DMS114 treated with DMSO at 0.1 percent for 48 hours (cell line): ENCODE measurements at regions not wholly inside any gene's neighbourhood (a gene's known extent, or its start where the extent isn't known, plus 50 kb on each side); places are given as distances from the start of the nearest gene placed in this dataset.
"Not testable (repeated sequence)": the region's sequence is repeated elsewhere in the genome, so short reads cannot be mapped to it uniquely, and the experiment has no call there.

Source experiments
- DNase-seq: peaks from one replicate; lab custom pipeline; 2025; ENCODE audit not compliant: unreplicated experiment; lab: John Stamatoyannopoulos, UW

DNA sequence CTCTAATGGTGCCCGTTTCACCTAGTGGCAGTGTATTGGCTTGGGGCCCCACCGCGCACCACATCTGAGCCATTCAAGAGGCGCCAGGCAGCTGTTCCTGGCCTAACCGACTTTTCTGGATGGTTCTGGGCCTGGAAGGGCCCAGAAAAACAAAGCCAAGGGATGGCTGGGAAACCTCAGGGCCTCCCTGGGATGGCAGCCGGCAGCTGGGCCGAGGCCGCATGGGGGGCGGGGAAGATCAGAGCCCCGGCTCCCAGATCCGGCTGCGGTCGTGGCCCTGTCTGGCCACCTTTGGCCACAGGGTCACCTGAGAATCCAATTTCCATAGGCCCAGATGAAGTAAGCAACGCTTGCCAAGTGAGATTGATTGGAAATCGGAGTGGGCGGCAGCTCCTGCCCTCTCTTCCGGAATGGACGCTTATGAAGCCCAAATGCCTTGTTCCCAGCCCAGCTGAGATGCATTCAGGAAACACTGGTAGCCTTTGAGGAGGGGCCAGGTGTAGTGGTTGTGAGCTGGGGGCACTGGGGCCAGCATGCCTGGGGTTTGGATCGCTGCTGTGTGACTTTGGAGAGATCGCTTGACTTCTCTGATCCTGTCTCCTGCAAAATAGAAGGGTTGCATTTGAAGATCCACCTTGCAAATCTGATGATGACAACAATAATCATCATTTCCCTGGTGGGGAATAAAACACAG is 163.8 kb upstream of the GSE1 start:
- no peak for DNase-seq

DNA sequence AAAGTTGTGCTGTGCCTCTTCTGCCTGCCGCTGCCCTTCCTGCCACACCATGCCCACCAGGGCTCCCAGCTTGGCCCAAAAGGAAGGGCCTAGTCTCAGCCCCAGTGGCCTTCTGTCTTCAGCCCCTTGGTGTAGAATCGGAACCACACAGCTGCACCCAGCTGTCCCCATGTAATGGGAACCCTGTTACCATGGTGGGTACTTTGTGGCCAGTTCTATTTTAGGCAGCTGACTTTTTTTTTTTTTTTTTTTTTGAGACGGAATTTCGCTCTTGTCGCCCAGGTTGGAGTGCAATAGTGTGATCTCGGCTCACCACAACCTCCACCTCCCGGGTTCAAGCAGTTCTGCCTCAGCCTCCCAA is 163.3 kb upstream of the GSE1 start:
- DNase-seq = no peak

DNA sequence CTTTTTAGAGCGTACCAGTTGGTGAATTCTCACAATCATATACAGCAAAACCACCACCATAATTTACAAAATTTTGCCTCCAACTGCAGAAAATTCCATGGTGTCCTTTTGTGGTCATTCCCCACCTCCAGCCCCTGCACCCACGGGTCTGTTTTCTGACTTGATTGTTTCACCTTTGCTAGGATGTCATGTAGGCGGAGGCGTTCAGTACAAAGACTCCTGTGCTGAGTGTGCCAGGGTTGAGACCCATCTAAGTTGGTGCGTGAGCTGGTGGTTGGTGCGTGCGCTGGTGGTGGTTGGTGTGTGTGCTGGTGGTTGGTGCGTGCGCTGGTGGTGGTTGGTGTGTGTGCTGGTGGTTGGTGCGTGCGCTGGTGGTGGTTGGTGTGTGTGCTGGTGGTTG is 162.0 kb upstream of the GSE1 start:
- DNase-seq = not testable (repeated sequence)

DNA sequence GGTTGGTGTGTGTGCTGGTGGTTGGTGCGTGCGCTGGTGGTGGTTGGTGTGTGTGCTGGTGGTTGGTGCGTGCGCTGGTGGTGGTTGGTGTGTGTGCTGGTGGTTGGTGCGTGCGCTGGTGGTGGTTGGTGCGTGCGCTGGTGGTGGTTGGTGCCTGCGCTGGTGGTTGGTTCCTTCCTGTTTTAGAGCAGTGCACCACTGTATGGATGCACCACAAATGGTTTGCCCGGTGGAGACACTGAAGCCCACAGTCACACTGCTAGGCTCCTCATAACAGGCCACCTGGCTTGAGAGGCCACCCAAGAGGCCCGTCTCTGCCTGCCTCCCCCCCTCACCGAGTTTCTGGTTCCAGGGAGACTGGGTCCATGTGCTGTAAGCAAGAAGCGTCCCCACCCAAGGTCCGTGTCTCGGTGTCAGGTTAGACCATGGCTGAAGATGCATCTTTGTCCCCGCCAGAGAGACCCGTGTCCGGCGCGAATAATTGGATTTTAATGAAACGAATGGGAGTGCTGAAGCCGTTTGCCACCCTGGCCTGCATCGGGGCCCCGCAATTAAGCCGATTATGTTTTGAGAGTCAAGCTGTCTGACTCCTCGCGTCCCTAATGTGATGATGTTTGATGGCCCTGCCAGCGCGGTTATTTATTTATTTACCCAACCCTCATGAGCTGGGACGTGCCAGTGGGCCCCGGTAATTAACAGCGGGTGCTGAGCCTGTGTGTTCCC is 161.3 kb upstream of the GSE1 start:
- DNase-seq = no peak

DNA sequence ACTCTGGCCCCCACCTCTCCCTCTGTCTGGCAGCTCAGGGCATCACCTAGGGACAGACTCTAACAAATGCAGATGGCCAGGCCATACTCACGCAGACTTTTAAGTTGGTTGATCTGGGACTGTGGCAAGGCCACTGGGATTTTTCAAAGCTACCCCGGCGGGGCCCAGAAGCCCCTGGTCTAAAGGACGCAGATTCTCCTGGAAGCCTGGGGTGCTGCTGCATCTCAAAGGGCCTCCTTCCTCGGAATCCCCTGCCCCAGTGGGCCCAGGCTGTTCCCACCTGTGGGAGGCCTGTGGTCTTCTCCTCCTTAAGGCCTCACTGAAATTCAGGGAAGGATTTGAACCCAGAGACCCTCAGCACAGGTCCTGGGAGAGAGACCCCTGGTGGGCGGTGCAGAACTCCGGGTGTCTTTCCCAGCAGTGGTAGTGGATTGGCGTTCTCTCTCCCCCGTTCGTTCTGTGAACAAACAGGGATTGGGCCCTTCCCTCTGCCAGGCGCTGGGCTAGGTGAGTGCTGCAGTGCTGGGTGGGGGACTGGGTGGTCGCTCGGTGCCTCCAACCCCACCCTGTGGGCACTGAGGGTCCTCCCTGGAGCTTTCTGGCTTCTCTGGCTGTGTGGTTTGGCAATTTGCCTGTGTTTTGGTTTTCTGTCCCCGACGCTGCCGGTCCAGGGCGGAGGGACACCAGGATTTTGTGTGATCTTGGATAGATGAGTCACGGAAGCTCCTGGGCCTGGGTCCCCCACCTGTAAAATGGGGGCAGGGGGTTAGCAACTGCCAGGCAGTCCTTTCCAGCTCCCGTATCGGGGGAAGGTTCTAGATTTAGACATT is 160.5 kb upstream of the GSE1 start:
- no peak for DNase-seq

DNA sequence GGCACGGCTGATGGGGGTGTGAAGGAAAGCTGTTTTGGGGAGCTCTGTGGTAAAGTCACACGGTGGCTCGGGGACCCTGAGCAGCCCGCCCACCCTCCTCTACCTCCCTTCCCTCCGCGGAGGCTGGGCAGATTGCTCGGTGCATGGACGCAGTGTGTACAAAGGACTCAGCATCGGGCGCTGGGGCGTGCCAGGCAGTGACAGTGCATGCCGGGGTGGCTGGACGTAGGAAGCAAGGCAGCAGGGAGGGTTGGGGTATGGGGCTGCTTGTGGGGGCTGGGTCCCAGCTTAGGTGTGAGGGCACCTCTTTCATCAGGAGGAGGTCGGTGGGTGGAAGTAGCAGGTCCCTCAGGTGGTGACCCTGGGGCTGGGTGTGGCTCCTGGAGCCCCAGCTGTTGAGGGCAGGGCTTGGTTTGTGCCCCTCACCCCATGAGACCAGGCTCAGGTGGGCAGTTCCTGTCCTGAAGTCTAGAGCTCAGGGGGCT is 159.9 kb upstream of the GSE1 start:
- DNase-seq = no peak

DNA sequence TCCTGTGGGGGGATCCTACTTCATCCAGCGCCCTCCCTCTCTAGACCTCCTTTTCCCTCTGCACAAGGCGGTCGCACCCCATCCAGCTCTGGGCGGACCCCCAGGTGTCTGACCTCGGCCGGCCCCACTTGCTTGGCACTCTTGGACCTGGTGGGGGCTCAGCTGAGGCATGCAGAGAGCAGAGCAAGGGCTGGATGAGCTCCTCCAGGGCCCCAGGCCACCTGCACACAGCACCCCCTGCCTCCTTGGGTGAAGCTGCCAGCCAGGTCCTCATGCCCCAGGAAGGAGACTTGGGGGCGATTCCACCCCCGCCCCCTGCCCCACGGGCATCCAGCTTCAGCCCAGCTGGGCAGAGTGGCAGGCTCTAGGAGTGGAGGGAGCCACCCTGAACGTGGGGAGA is 159.4 kb upstream of the GSE1 start:
- no peak for DNase-seq

DNA sequence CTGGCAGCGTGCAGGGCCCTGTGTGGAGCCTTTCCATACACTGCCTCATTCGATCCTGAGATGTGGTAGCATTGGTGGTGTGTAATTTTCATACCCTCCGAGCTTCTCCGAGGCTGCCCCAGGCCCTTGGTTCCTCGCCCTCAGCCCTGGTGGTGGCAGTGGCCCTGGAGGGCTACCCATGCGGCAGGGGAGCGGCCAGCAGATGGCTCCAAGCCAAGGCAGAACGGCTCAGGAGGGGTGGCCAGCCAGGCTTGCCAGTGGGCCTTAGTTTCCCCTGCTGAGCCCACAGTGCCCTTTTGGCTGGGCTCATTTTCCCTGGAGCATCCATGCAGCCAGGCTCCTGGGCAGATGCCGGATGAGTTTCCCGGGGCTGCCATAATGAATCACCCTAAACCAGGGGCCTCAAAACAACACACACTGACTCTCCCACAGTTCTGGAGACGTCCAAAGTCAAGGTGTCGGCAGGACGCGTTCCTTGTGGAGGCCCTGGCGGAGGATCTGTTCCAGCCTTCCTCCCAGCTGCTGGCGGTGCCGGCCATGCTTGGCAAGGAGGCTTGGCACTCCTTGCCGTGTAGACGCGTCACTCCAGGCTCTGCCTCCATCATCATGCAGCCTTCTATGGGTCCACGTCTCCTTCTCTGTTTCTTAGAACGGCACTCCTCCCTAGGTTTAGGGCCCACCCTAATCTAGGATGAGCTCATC is 158.8 kb upstream of the GSE1 start:
- no peak for DNase-seq

DNA sequence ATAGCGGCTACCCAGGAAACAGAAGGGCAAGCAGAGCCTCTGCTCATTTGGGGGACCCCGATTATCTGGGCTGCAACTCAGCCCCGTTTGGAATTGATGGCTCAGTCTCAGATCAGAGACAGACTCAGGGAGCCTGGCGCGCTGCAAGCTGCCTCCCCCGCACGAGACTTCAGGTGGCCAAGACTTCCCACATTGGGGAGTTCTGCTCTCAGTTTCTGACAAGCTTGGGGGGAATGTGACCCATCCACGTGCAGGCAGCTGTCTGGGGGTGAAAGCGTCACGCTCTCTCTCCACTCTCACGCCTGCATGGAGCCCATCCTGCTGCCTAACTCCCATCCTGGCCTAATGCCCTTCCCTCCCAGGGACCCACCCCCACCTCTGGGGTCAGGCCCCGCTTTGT is 157.6 kb upstream of the GSE1 start:
- no peak for DNase-seq

DNA sequence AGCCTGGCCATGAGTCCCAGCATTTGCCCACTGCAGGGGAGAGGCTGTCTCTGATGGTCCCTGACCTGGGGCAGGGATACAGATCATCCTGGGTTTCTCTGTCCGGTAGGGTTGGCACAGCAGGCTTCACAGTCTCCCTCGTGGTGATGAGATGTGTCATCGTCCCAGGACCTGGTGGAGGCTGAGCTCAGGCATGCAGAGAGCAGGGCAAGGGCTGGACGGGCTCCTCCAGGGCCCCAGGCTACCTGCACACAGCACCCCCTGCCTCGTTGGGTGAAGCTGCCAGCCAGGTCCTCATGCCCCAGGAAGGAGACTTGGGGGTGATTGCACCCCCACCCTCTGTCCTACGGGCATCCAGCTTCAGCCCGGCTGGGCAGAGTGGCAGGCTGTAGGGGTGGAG is 155.8 kb upstream of the GSE1 start:
- DNase-seq = no peak

DNA sequence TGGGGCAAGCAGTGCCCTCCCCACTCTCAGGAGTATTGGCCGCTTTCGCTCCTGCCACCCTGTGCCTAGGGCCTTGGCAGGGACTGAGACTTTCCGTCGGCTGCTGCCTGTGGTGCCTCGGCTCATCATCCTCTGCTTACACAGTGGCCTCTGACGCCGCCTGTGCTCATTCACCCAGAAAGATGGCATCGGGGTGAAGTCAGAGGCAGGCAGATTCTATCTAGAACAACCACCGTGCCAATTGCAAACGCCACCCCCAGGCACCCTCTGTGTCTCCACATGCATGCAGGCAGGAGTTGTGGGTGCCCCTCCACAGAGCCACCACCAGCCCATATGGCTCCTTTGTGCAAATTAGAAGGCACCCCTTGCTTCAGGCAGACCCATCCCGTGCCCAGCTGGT is 154.2 kb upstream of the GSE1 start:
- no peak for DNase-seq

DNA sequence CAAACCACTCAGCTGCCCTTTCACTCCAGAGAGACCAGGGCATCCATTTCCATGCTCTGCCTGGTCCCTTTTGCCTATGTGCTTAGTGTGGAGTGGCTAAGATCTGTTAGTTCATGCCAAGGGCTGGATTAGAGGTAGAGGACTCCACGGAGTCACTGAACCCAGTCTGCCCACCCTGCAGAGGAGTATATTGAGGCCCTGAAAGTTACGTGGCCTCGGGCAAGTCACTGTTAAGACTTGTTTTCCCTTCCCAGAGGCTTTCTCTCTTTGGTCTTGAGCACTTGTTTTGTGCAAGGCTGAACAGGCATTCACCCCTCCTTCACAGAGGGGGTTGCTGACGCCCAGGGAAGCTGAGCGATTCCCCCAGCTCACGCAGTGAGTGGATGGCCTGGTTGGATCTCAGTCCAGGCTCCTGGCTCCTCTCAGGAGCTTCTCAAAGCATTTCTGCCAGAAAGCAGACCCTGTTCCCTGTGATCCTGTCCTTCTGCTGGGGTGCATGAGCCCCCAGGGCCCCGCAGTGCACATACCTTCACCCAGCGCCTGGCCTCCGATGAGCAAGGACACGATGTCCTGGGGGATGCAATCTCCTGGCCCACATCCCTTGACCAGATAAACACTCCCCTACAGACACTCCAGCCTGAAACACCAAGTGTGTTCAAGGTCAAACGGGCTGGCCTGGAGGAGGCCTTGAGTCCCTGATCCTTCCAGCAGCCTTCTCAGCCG is 153.4 kb upstream of the GSE1 start:
- DNase-seq = no peak

DNA sequence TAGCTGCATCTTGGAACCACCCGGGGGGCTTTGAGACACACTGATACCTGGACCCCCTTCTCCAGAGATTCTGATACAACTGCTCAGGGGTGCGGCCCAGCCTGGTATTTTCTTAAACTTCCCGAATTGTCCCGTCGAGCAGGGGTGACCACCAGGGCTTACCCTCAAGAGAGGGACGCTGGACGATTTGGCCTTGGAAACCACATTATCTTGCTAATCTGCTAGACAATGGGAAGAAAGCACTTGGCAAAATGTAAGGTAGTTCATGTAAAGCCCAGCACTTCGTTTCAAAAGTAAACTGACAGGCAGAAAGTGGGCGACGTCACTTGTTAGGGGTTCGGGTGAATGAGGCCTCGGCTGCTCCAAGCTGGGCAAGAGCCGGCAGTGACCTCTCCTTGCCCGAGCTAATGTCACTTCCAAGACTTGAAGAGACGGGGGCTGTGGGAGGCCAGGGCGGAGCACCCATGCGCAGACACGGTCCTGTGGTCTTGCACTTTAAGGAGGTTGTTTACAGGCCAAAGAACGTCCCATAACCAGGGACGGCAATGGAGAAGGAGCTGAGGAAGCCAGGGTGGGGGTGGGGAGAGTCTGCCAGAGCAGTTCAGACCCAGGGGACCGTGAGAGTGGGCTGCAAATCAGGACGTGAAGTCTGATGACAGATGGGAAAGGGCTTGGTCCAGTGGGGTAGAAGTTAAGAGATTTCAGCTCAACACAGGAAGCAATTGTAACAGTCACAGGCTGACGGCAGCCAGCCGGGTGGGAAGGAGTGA is 152.7 kb upstream of the GSE1 start:
- no peak for DNase-seq

DNA sequence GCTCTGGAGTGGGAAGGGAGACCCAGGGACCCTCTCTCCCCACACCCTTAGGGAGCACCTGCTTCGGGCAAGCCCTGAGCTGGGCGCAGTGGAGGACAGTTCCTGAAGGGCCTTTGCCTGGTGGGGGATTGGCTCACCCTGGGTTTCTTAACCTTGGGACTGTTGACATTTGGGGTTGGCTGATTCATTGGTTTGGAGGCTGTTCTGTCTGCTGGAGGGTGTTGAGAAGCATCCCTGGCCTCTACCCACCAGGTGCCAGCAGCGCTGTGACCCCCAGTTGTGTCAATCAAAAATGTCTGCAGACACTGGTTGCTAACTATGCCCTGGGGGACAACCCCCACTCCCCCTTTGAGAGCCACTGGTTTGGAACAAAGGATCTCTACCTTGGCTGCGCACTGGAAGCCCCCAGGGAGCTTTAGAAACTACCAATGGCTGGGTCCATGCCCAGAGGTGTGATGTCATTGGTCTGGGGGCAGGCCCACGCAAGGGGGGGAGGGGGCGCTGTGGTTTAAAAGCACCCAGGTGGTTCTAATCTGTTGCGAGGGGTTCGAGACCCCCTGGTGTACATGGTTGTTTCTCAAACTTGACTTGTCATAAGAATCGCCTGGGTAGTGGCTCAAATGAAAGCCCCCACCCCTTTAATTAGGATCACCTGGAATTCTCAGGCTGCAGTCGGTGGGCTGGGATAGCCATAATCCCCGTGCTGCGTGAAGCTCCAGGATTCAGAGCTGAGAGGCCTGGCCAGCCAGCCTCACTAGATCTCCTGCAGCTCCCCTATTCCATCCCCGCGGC is 151.9 kb upstream of the GSE1 start:
- DNase-seq = no peak

DNA sequence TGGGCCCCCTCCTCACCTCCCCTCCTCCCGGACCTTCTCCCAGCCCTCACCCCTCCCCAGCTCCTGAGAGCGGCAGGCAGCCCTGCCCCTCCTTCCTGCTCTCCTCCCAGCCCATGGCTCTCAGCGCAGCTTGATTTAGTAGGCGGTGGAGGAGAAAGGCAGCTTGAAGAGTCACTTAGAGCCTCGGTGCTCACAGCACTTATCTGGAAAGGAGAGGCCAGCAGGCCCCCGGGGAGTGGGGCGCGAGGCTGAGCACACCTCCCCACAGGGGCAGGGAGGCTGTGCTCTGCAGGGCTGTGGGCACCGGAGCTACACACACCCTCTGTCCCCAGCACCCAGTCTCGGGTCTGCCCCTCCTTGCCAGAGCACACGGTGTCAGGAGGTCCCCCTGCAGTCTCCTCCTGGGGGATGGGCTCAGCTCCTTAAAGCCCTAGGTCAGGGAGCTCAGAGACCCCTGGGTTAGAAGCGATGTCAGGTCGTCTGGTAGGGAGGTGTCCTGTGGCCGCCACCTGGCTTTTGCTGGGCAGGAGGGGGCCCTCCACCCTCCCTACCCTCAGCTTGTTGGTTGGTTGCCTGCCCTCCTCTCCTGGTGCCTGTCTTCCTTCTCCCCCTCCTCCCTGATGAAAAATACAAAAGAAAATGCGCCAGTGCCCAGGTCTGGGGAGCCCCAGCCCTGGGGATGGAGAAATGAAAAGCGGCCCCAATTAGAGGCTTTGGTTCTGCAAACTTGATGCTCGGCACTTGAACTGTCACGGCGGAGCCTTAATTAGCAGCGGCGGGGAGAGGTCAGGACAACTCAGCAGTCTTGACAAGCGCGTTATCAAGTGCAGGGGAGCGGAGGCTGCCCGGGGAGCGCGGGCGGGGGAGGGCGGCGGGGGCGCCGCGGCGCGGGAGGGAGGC is 151.1 kb upstream of the GSE1 start:
- DNase-seq = no peak

DNA sequence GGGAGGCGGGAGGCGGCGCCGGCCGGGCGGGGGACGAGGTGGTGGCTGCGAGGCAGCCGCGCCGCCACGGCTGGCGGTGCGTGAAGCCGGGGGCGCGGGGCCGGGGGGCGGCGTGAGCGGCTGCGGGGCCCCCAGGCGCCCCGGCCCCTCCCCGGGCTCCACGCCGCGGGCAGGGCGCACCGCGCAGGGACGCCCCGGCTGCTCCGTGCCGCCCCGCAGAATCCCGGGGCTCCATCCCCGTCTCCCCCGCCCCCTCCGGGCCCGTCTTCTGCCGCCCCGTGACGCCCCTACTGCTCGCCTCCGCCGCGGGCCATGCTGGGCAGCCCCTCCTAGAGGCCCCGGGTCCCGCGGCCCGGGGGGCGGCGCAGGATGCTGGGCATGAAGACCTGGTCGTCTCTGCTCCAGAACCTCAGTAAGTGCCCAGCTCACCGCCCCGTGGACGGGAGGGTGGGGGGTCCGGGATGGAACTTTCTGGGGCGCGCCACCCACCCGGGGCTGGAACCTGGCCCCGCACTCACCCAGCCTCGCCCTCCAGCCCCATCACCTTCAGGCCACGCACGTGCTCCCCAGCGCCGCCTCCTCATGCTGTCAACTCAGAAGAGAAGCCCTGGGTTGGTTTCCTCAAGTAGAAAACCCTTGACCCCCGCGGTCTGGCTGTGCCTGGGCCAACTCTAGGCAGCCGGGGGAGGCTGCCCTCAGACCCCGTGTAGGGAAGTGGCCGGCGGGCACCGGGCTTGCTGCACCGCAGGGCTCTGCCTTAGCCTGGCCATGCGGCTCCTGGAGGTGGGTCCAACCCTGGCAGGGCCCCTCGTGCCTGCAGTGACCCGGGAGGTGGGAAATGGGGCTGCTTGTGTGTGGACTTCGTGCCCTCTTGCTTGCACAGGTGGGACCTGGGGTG is 150.2 kb upstream of the GSE1 start:
- DNase-seq = no peak
